ENCODE measurements at regions not wholly inside any gene's neighbourhood (a gene's known extent, or its start where the extent isn't known, plus 50 kb on each side); places are given as distances from the start of the nearest gene placed in this dataset.

GRCh38 chr6:81838724-81839426, 86.4 kb upstream of the TENT5A start:
- no peak overlapping the region for H2BK5ac ChIP-seq (ENCODE audit: low read depth, low read length, poor library complexity, severe bottlenecking)
- no peak overlapping the region for H2BK12ac ChIP-seq (ENCODE audit: low read length in 2 of 2)
- no peak overlapping the region for H3K23ac ChIP-seq (ENCODE audit: low read length in 2 of 2)
- no peak overlapping the region for H3K4me3 ChIP-seq (ENCODE audit: insufficient read depth in 1 of 2, low read depth in 1 of 2, low read length in 2 of 2)
- no peaks in the 10 kb centered on the region for H3K79me1 ChIP-seq (replicated peaks; ENCODE audit: low read length, poor library complexity, severe bottlenecking)
- peaks cover 1% of the 10 kb centered on the region for H3K4me1 ChIP-seq (ENCODE audit: control insufficient read depth, insufficient read depth, low read depth, low read length)
- no peak overlapping the region for H2BK15ac ChIP-seq (ENCODE audit: low read depth, poor library complexity, severe bottlenecking)
- no peak overlapping the region for H2AFZ ChIP-seq (ENCODE audit: low read depth, low read length)
- no peak overlapping the region for H3K18ac ChIP-seq (ENCODE audit: low read depth in 1 of 2, low read length in 2 of 2)
- WGBS, result 100% methylated on average over 1 of the region's 1 CpG
- no peak overlapping the region for H4K91ac ChIP-seq (ENCODE audit: low read length)
- H3K27me3 ChIP-seq (ENCODE audit: control insufficient read depth in 1 of 2, insufficient read depth in 1 of 2, low read length in 2 of 2), result no peaks in the 10 kb centered on the region
- H3K4ac ChIP-seq (ENCODE audit: low read depth in 1 of 2, low read length in 2 of 2), result no peak overlapping the region
- H3K27ac ChIP-seq (ENCODE audit: low read length, poor library complexity, severe bottlenecking), result no peak overlapping the region
- H2AK5ac ChIP-seq (ENCODE audit: low read length, severe bottlenecking), result no peak overlapping the region
- no peak overlapping the region for H2BK120ac ChIP-seq (ENCODE audit: low read depth, low read length)
- no peaks in the 10 kb centered on the region for H3K36me3 ChIP-seq (ENCODE audit: control insufficient read depth in 1 of 2, insufficient read depth in 2 of 2, low read depth in 1 of 2, low read length in 2 of 2)
- no peak overlapping the region for H3K4me2 ChIP-seq (ENCODE audit: low read length, poor library complexity, severe bottlenecking)
- H3K9ac ChIP-seq (ENCODE audit: low read length), result no peak overlapping the region
- no peaks in the 10 kb centered on the region for H3K9me3 ChIP-seq (ENCODE audit: control insufficient read depth, low read length)
- H3K14ac ChIP-seq (ENCODE audit: low read length in 2 of 2), result no peak overlapping the region
- DNase-seq, result no peak
- H4K8ac ChIP-seq (ENCODE audit: low read length), result no peak overlapping the region

- H3K4me3 ChIP-seq (ENCODE audit: insufficient read depth in 1 of 2, low read depth in 1 of 2, low read length in 2 of 2), result no peak overlapping the region
- H2BK5ac ChIP-seq (ENCODE audit: low read depth, low read length, poor library complexity, severe bottlenecking), result no peak overlapping the region
- H2BK120ac ChIP-seq (ENCODE audit: low read depth, low read length), result no peak overlapping the region
- H3K79me1 ChIP-seq (replicated peaks; ENCODE audit: low read length, poor library complexity, severe bottlenecking), result no peaks in the 10 kb centered on the region
- no peak overlapping the region for H3K9ac ChIP-seq (ENCODE audit: low read length)
- no peak overlapping the region for H2AK5ac ChIP-seq (ENCODE audit: low read length, severe bottlenecking)
- no peak overlapping the region for H3K14ac ChIP-seq (ENCODE audit: low read length in 2 of 2)
- DNase-seq, result peak; percentile 44
- H4K91ac ChIP-seq (ENCODE audit: low read length), result no peak overlapping the region
- no peak overlapping the region for H3K23ac ChIP-seq (ENCODE audit: low read length in 2 of 2)
- no peak overlapping the region for H4K8ac ChIP-seq (ENCODE audit: low read length)
- no peaks in the 10 kb centered on the region for H3K27me3 ChIP-seq (ENCODE audit: control insufficient read depth in 1 of 2, insufficient read depth in 1 of 2, low read length in 2 of 2)
- H3K4ac ChIP-seq (ENCODE audit: low read depth in 1 of 2, low read length in 2 of 2), result no peak overlapping the region
- 100% methylated on average over 4 of the region's 4 CpGs for WGBS
- H3K27ac ChIP-seq (ENCODE audit: low read length, poor library complexity, severe bottlenecking), result no peak overlapping the region
- H3K18ac ChIP-seq (ENCODE audit: low read depth in 1 of 2, low read length in 2 of 2), result no peak overlapping the region
- H2BK12ac ChIP-seq (ENCODE audit: low read length in 2 of 2), result no peak overlapping the region
- H3K4me2 ChIP-seq (ENCODE audit: low read length, poor library complexity, severe bottlenecking), result no peak overlapping the region
- H3K9me3 ChIP-seq (ENCODE audit: control insufficient read depth, low read length), result no peaks in the 10 kb centered on the region
- peaks cover 1% of the 10 kb centered on the region for H3K4me1 ChIP-seq (ENCODE audit: control insufficient read depth, insufficient read depth, low read depth, low read length)
- H2BK15ac ChIP-seq (ENCODE audit: low read depth, poor library complexity, severe bottlenecking), result no peak overlapping the region
- no peak overlapping the region for H2AFZ ChIP-seq (ENCODE audit: low read depth, low read length)
- no peaks in the 10 kb centered on the region for H3K36me3 ChIP-seq (ENCODE audit: control insufficient read depth in 1 of 2, insufficient read depth in 2 of 2, low read depth in 1 of 2, low read length in 2 of 2)
Measured at GRCh38 chr6:81838031-81838430, 85.5 kb upstream of the TENT5A start.

- Histone ChIP-seq H3K23ac (ENCODE audit: low read length in 2 of 2) (no peak overlapping the region), H3K18ac (ENCODE audit: low read depth in 1 of 2, low read length in 2 of 2) (no peak overlapping the region), H3K27me3 (ENCODE audit: control insufficient read depth in 1 of 2, insufficient read depth in 1 of 2, low read length in 2 of 2) (no peaks in the 10 kb centered on the region), H3K27ac (ENCODE audit: low read length, poor library complexity, severe bottlenecking) (no peak overlapping the region), H3K36me3 (ENCODE audit: control insufficient read depth in 1 of 2, insufficient read depth in 2 of 2, low read depth in 1 of 2, low read length in 2 of 2) (no peaks in the 10 kb centered on the region), H3K4me2 (ENCODE audit: low read length, poor library complexity, severe bottlenecking) (no peak overlapping the region), H2BK12ac (ENCODE audit: low read length in 2 of 2) (no peak overlapping the region), H2AK5ac (ENCODE audit: low read length, severe bottlenecking) (no peak overlapping the region), H3K9me3 (ENCODE audit: control insufficient read depth, low read length) (no peaks in the 10 kb centered on the region), H3K4ac (ENCODE audit: low read depth in 1 of 2, low read length in 2 of 2) (no peak overlapping the region), H2AFZ (ENCODE audit: low read depth, low read length) (peak overlapping the region; percentile 85), H2BK15ac (ENCODE audit: low read depth, poor library complexity, severe bottlenecking) (no peak overlapping the region), H3K4me3 (ENCODE audit: insufficient read depth in 1 of 2, low read depth in 1 of 2, low read length in 2 of 2) (no peak overlapping the region), H2BK120ac (ENCODE audit: low read depth, low read length) (no peak overlapping the region), H3K4me1 (ENCODE audit: control insufficient read depth, insufficient read depth, low read depth, low read length) (peaks cover 1% of the 10 kb centered on the region), H2BK5ac (ENCODE audit: low read depth, low read length, poor library complexity, severe bottlenecking) (no peak overlapping the region), H3K9ac (ENCODE audit: low read length) (no peak overlapping the region), H4K91ac (ENCODE audit: low read length) (no peak overlapping the region), H4K8ac (ENCODE audit: low read length) (peak overlapping the region; percentile 27), H3K14ac (ENCODE audit: low read length in 2 of 2) (no peak overlapping the region), H3K79me1 (replicated peaks; ENCODE audit: low read length, poor library complexity, severe bottlenecking) (no peaks in the 10 kb centered on the region)
- 68% methylated on average over 3 of the region's 5 CpGs for WGBS
- DNase-seq, result peak; percentile 56
Measured at GRCh38 chr6:81834141-81834681, 81.7 kb upstream of the TENT5A start.

GRCh38 chr6:81832304-81832703, 79.8 kb upstream of the TENT5A start:
- Histone ChIP-seq H3K27ac (ENCODE audit: low read length, poor library complexity, severe bottlenecking) (no peak overlapping the region), H3K18ac (ENCODE audit: low read depth in 1 of 2, low read length in 2 of 2) (no peak overlapping the region), H3K14ac (ENCODE audit: low read length in 2 of 2) (no peak overlapping the region), H2AK5ac (ENCODE audit: low read length, severe bottlenecking) (no peak overlapping the region), H2AFZ (ENCODE audit: low read depth, low read length) (no peak overlapping the region), H3K79me1 (replicated peaks; ENCODE audit: low read length, poor library complexity, severe bottlenecking) (no peaks in the 10 kb centered on the region), H3K4ac (ENCODE audit: low read depth in 1 of 2, low read length in 2 of 2) (no peak overlapping the region), H2BK120ac (ENCODE audit: low read depth, low read length) (no peak overlapping the region), H3K9ac (ENCODE audit: low read length) (no peak overlapping the region), H3K4me1 (ENCODE audit: control insufficient read depth, insufficient read depth, low read depth, low read length) (peaks cover 1% of the 10 kb centered on the region), H2BK15ac (ENCODE audit: low read depth, poor library complexity, severe bottlenecking) (no peak overlapping the region), H4K91ac (ENCODE audit: low read length) (no peak overlapping the region), H3K4me2 (ENCODE audit: low read length, poor library complexity, severe bottlenecking) (no peak overlapping the region), H3K27me3 (ENCODE audit: control insufficient read depth in 1 of 2, insufficient read depth in 1 of 2, low read length in 2 of 2) (no peaks in the 10 kb centered on the region), H3K4me3 (ENCODE audit: insufficient read depth in 1 of 2, low read depth in 1 of 2, low read length in 2 of 2) (no peak overlapping the region), H2BK12ac (ENCODE audit: low read length in 2 of 2) (no peak overlapping the region), H3K9me3 (ENCODE audit: control insufficient read depth, low read length) (peaks cover 4% of the 10 kb centered on the region), H4K8ac (ENCODE audit: low read length) (no peak overlapping the region), H3K36me3 (ENCODE audit: control insufficient read depth in 1 of 2, insufficient read depth in 2 of 2, low read depth in 1 of 2, low read length in 2 of 2) (no peaks in the 10 kb centered on the region), H2BK5ac (ENCODE audit: low read depth, low read length, poor library complexity, severe bottlenecking) (no peak overlapping the region), H3K23ac (ENCODE audit: low read length in 2 of 2) (no peak overlapping the region)
- 98% methylated on average over 3 of the region's 4 CpGs for WGBS
- no peak for DNase-seq

Data from mesenchymal stem cell (in vitro differentiated cells and primary cell).